ENCODE measurements at regions not wholly inside any gene's neighbourhood (a gene's known extent, or its start where the extent isn't known, plus 50 kb on each side); places are given as distances from the start of the nearest gene placed in this dataset.

DNA sequence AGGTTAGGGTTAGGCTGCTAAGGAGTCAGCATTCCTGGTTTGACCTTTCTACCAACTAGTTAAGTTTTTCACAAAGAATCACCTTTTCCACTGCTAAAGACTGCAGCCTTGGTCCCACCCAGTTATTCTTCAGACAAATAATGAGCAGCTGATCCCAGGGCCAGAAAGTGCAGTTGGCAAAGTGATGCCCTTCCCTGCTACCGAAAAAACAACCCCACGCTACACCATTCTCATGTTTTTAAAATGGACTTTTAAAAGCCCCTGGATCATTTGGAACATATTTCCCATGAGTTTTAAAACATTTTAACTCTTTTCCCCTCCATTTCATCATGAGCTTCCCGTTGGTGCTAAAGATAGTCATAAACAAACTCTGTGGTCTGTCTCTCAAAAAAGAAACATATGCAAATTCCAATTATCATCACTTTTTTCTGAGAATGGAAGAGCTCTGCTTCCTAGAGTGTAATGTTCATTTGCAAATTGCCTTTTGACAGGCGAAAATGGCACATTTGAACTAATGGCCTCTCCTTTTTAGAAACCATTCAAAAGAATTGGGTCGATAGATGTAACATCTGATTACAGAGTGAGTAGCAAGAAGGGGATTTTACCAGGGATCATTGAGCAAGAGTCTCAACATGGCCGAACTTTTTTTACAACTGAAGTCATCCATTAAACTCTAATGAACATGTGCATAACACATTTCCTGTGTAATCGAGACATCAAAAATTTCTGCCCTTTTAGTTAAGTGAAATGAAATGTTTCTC, 129.3 kb upstream of the RAP1B start:
- ATAC-seq: no peak
- TF ChIP-seq ISL1 (CRISPR knock-in tag; IDR thresholded peaks at IDR 0.05) (no peak), ESRRG (CRISPR knock-in tag; IDR thresholded peaks at IDR 0.05) (no peak), PPARA (CRISPR knock-in tag; IDR thresholded peaks at IDR 0.05; ENCODE audit: borderline replicate concordance) (no peak), GLIS3 (CRISPR knock-in tag; IDR thresholded peaks at IDR 0.05) (no peak), ZNF8 (CRISPR knock-in tag; IDR thresholded peaks at IDR 0.05) (no peak)
- TF ChIP-seq, protein P1, sequence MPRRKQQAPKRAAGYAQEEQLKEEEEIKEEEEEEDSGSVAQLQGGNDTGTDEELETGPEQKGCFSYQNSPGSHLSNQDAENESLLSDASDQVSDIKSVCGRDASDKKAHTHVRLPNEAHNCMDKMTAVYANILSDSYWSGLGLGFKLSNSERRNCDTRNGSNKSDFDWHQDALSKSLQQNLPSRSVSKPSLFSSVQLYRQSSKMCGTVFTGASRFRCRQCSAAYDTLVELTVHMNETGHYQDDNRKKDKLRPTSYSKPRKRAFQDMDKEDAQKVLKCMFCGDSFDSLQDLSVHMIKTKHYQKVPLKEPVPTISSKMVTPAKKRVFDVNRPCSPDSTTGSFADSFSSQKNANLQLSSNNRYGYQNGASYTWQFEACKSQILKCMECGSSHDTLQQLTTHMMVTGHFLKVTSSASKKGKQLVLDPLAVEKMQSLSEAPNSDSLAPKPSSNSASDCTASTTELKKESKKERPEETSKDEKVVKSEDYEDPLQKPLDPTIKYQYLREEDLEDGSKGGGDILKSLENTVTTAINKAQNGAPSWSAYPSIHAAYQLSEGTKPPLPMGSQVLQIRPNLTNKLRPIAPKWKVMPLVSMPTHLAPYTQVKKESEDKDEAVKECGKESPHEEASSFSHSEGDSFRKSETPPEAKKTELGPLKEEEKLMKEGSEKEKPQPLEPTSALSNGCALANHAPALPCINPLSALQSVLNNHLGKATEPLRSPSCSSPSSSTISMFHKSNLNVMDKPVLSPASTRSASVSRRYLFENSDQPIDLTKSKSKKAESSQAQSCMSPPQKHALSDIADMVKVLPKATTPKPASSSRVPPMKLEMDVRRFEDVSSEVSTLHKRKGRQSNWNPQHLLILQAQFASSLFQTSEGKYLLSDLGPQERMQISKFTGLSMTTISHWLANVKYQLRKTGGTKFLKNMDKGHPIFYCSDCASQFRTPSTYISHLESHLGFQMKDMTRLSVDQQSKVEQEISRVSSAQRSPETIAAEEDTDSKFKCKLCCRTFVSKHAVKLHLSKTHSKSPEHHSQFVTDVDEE (CRISPR knock-in tag; IDR thresholded peaks at IDR 0.05): no peak

DNA sequence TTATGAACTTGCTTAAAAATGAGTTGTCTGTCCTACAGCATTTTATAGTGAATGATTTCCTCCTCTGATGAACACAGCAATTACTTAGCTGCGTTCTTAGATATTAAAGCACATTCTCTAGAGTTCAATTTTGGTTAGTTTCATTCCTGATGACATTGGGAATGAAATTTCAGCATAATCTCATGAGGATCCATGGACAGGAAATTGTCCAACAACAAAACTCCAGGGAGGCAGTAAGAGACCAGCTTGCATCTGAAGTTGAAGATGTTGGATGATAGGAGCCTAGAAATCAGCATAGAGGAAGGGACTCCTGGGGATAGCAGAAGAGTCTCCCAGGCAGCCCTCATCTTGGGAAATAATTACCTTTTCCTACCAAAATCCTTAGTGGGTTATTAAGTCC, 128.7 kb upstream of the RAP1B start:
- no peak for TF ChIP-seq CSDC2 (CRISPR knock-in tag; IDR thresholded peaks at IDR 0.05)
- no peak for TF ChIP-seq ZNF70 (CRISPR knock-in tag; IDR thresholded peaks at IDR 0.05)
- TF ChIP-seq, protein P1 (CRISPR knock-in tag; IDR thresholded peaks at IDR 0.05): no peak
- TF ChIP-seq, protein P2, sequence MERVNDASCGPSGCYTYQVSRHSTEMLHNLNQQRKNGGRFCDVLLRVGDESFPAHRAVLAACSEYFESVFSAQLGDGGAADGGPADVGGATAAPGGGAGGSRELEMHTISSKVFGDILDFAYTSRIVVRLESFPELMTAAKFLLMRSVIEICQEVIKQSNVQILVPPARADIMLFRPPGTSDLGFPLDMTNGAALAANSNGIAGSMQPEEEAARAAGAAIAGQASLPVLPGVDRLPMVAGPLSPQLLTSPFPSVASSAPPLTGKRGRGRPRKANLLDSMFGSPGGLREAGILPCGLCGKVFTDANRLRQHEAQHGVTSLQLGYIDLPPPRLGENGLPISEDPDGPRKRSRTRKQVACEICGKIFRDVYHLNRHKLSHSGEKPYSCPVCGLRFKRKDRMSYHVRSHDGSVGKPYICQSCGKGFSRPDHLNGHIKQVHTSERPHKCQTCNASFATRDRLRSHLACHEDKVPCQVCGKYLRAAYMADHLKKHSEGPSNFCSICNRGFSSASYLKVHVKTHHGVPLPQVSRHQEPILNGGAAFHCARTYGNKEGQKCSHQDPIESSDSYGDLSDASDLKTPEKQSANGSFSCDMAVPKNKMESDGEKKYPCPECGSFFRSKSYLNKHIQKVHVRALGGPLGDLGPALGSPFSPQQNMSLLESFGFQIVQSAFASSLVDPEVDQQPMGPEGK (CRISPR knock-in tag; IDR thresholded peaks at IDR 0.05; ENCODE audit: borderline replicate concordance): no peak
- no peak for TF ChIP-seq ARNTL (CRISPR knock-in tag; IDR thresholded peaks at IDR 0.05; ENCODE audit: borderline replicate concordance, low read depth)
- TF ChIP-seq ZFP30 (CRISPR knock-in tag; IDR thresholded peaks at IDR 0.05): no peak
- no peak for TF ChIP-seq ZNF565 (CRISPR knock-in tag; conservative IDR thresholded peaks at IDR 0.05; ENCODE audit: low read depth)
- no peak for TF ChIP-seq GLIS3 (CRISPR knock-in tag; IDR thresholded peaks at IDR 0.05)
- no peak for TF ChIP-seq ESRRG (CRISPR knock-in tag; IDR thresholded peaks at IDR 0.05)
- no peak for TF ChIP-seq PPARA (CRISPR knock-in tag; IDR thresholded peaks at IDR 0.05; ENCODE audit: borderline replicate concordance)
- no peak for TF ChIP-seq RARB (CRISPR knock-in tag; IDR thresholded peaks at IDR 0.05)
- no peak for TF ChIP-seq BACH2 (CRISPR knock-in tag; IDR thresholded peaks at IDR 0.05; ENCODE audit: borderline replicate concordance)
- no peak for TF ChIP-seq ISL1 (CRISPR knock-in tag; IDR thresholded peaks at IDR 0.05)
- TF ChIP-seq ZFP3 (CRISPR knock-in tag; IDR thresholded peaks at IDR 0.05): no peak
- TF ChIP-seq, protein P3, sequence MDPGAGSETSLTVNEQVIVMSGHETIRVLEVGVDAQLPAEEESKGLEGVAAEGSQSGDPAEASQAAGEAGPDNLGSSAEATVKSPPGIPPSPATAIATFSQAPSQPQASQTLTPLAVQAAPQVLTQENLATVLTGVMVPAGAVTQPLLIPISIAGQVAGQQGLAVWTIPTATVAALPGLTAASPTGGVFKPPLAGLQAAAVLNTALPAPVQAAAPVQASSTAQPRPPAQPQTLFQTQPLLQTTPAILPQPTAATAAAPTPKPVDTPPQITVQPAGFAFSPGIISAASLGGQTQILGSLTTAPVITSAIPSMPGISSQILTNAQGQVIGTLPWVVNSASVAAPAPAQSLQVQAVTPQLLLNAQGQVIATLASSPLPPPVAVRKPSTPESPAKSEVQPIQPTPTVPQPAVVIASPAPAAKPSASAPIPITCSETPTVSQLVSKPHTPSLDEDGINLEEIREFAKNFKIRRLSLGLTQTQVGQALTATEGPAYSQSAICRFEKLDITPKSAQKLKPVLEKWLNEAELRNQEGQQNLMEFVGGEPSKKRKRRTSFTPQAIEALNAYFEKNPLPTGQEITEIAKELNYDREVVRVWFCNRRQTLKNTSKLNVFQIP (CRISPR knock-in tag; IDR thresholded peaks at IDR 0.05; ENCODE audit: borderline replicate concordance, low read depth): no peak
- no peak for TF ChIP-seq ZC3H10 (CRISPR knock-in tag; IDR thresholded peaks at IDR 0.05)
- no peak for TF ChIP-seq ZNF8 (CRISPR knock-in tag; IDR thresholded peaks at IDR 0.05)

DNA sequence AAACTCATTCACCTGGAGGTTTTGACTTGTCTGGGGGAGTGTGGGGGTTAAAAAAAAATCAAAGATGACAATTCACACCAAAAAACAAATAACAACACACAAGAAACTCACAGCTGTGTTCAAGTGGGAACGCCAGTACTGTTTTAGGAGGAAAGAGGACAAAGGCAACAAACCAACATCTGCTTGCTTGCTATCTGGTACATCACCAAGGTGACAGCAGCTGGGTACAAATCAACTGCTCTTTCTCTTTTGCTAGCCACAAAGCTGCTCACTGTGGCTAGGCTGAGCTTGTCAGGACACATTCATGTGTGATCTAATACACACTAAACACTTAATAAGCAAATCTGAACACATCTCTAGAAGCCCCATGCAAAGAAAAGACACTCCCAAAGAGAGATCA, 128.0 kb upstream of the RAP1B start:
- no peak for ATAC-seq
- TF ChIP-seq, protein P1 (CRISPR knock-in tag; IDR thresholded peaks at IDR 0.05): no peak
- TF ChIP-seq ARNTL (CRISPR knock-in tag; IDR thresholded peaks at IDR 0.05; ENCODE audit: borderline replicate concordance, low read depth): no peak
- no peak for TF ChIP-seq ZC3H10 (CRISPR knock-in tag; IDR thresholded peaks at IDR 0.05)
- TF ChIP-seq TOX (CRISPR knock-in tag; IDR thresholded peaks at IDR 0.05; ENCODE audit: borderline replicate concordance): no peak
- TF ChIP-seq, protein P4, sequence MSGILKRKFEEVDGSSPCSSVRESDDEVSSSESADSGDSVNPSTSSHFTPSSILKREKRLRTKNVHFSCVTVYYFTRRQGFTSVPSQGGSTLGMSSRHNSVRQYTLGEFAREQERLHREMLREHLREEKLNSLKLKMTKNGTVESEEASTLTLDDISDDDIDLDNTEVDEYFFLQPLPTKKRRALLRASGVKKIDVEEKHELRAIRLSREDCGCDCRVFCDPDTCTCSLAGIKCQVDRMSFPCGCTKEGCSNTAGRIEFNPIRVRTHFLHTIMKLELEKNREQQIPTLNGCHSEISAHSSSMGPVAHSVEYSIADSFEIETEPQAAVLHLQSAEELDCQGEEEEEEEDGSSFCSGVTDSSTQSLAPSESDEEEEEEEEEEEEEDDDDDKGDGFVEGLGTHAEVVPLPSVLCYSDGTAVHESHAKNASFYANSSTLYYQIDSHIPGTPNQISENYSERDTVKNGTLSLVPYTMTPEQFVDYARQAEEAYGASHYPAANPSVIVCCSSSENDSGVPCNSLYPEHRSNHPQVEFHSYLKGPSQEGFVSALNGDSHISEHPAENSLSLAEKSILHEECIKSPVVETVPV (CRISPR knock-in tag; IDR thresholded peaks at IDR 0.05): no peak
- no peak for TF ChIP-seq PPARA (CRISPR knock-in tag; IDR thresholded peaks at IDR 0.05; ENCODE audit: borderline replicate concordance)
- TF ChIP-seq, protein P3 (CRISPR knock-in tag; IDR thresholded peaks at IDR 0.05; ENCODE audit: borderline replicate concordance, low read depth): no peak
- no peak for TF ChIP-seq OSR1 (CRISPR knock-in tag; IDR thresholded peaks at IDR 0.05)
- no peak for TF ChIP-seq ZFP3 (CRISPR knock-in tag; IDR thresholded peaks at IDR 0.05)
- TF ChIP-seq RARB (CRISPR knock-in tag; IDR thresholded peaks at IDR 0.05): no peak
- no peak for TF ChIP-seq ZNF565 (CRISPR knock-in tag; conservative IDR thresholded peaks at IDR 0.05; ENCODE audit: low read depth)
- no peak for TF ChIP-seq ISL1 (CRISPR knock-in tag; IDR thresholded peaks at IDR 0.05)

More for the DNA sequence above, 128.7 kb upstream of the RAP1B start:
- ATAC-seq: no peak
